Keratinocyte (primary cell): ENCODE measurements at regions not wholly inside any gene's neighbourhood (a gene's known extent, or its start where the extent isn't known, plus 50 kb on each side); places are given as distances from the start of the nearest gene placed in this dataset.

Source experiments
- DNase-seq: peaks from one replicate; pipeline ENCODE4 v3.0.0-alpha.2; 2011; ENCODE audit warnings: low read depth, missing footprints, low spot score
- FAIRE-seq: peaks from 2 replicates; lab custom pipeline; 2011; peaks lifted over from hg19 to GRCh38; lab: Jason Lieb, UNC
- H2AFZ ChIP-seq: 2 replicates; pipeline ENCODE4 v1.6.0; 2012; ENCODE audit warnings: low read length, control low read depth, inconsistent platforms; ENCODE audit not compliant: control insufficient read depth
- H3K27ac ChIP-seq: 2 replicates; pipeline ENCODE4 v1.5.1; 2011; ENCODE audit warnings: low read length; ENCODE audit not compliant: control insufficient read depth, insufficient read depth
- H3K27me3 ChIP-seq: 3 replicates; pipeline ENCODE4 v1.6.0; 2011; ENCODE audit warnings: low read length; ENCODE audit not compliant: control insufficient read depth, insufficient read depth; ENCODE audit errors: extremely low read depth
- H3K36me3 ChIP-seq, 2 experiments: 2 replicates in 1 of 2; 3 replicates in 1 of 2; pipeline ENCODE4 v1.5.1; 2011; ENCODE audit warnings: low read length in 2 of 2, mild to moderate bottlenecking in 1 of 2; ENCODE audit not compliant: control insufficient read depth in 2 of 2, insufficient read depth in 2 of 2; ENCODE audit errors: extremely low read depth in 1 of 2
- H3K4me1 ChIP-seq: 3 replicates; pipeline ENCODE4 v1.5.1; 2011; ENCODE audit warnings: low read length; ENCODE audit not compliant: control insufficient read depth, insufficient read depth; ENCODE audit errors: extremely low read depth
- H3K4me2 ChIP-seq: 3 replicates; pipeline ENCODE4 v1.6.0; 2011; ENCODE audit warnings: low read depth, low read length; ENCODE audit not compliant: control insufficient read depth, insufficient read depth; ENCODE audit errors: extremely low read depth
- H3K4me3 ChIP-seq, 3 experiments: fragments of 200-600 bp in 1 of 3; sonication (generic) in 1 of 3; 2 replicates in 2 of 3; 3 replicates in 1 of 3; pipeline ENCODE4 v1.5.1; 2011 to 2016; ENCODE audit warnings: low read length in 3 of 3, mild to moderate bottlenecking in 3 of 3, control low read depth in 2 of 3, inconsistent platforms in 1 of 3, low read depth in 1 of 3, mixed read lengths in 1 of 3, mixed run types in 1 of 3, moderate library complexity in 1 of 3; ENCODE audit not compliant: control insufficient read depth in 2 of 3, insufficient read depth in 2 of 3; ENCODE audit errors: extremely low read depth in 1 of 3
- H3K79me2 ChIP-seq: 2 replicates; pipeline ENCODE4 v1.6.0; 2012; ENCODE audit warnings: low read length; ENCODE audit not compliant: control insufficient read depth, insufficient read depth
- H3K9ac ChIP-seq: 3 replicates; pipeline ENCODE4 v1.6.0; 2011; ENCODE audit warnings: low read length; ENCODE audit not compliant: control insufficient read depth, insufficient read depth; ENCODE audit errors: extremely low read depth
- H3K9me1 ChIP-seq: 3 replicates; pipeline ENCODE4 v1.6.0; 2011; ENCODE audit warnings: low read length; ENCODE audit not compliant: control insufficient read depth, insufficient read depth; ENCODE audit errors: extremely low read depth
- H3K9me3 ChIP-seq: 2 replicates; pipeline ENCODE4 v1.5.1; 2012; ENCODE audit warnings: low read depth, low read length; ENCODE audit not compliant: control insufficient read depth
- H4K20me1 ChIP-seq: 3 replicates; pipeline ENCODE4 v1.6.0; 2011; ENCODE audit warnings: low read length; ENCODE audit not compliant: control insufficient read depth, insufficient read depth; ENCODE audit errors: extremely low read depth
- EZH2 ChIP-seq: IDR thresholded peaks from one replicate; pipeline ENCODE4 v1.6.1; 2012; ENCODE audit warnings: inconsistent platforms, mild to moderate bottlenecking, low read length, moderate library complexity
- dilution Hi-C: fragments of 300-500 bp; cut with MboI; formaldehyde crosslinking; loops from one replicate; pipeline ENCODE4 v1.7.0; 2020; ENCODE audit warnings: low sequenced_read_pairs; ENCODE audit not compliant: extremely low pct_ligation_motif_present
- TF ChIP-seq, protein P1 (sequence below), 3 experiments: IDR thresholded peaks in 1 of 3; conservative IDR thresholded peaks in 1 of 3; optimal IDR thresholded peaks in 1 of 3; 2 replicates in 2 of 3; 3 replicates in 1 of 3; pipeline versions ENCODE3 to v1.5.1; 2011; ENCODE audit warnings: low read length in 3 of 3, mild to moderate bottlenecking in 3 of 3, moderate library complexity in 2 of 3, control low read depth in 1 of 3, inconsistent platforms in 1 of 3; ENCODE audit not compliant: insufficient read depth in 2 of 3; ENCODE audit errors: extremely low read depth in 1 of 3

DNA sequence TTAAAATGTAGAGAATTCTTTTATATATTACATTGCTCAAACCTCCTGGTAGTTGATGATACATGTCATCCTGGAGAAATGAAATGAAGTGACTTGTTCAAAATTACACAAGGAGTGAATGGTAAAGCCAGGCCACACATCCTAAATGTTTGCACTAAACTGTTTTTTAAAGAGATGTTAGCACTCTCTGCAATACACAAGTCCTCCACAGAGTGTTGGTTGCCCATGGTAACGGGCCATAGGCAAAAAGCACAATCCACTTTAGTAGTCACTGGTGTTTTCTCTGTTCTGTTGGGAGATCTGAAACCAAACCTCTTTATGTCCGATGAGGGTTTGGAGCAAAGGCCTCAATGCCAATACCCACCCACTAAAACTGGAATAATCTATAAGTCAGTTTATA is 907.4 kb downstream of the NTRK3 start:
- H3K79me2 ChIP-seq: no peaks in the 10 kb centered on the region
- H3K27me3 ChIP-seq: no peaks in the 10 kb centered on the region
- H3K9me3 ChIP-seq: no peaks in the 10 kb centered on the region
- H3K9ac ChIP-seq: no peak overlapping the region
- no peak overlapping the region for H3K4me3 ChIP-seq
- no peaks in the 10 kb centered on the region for H3K36me3 ChIP-seq
- no peaks in the 10 kb centered on the region for H4K20me1 ChIP-seq
- TF ChIP-seq, protein P1, sequence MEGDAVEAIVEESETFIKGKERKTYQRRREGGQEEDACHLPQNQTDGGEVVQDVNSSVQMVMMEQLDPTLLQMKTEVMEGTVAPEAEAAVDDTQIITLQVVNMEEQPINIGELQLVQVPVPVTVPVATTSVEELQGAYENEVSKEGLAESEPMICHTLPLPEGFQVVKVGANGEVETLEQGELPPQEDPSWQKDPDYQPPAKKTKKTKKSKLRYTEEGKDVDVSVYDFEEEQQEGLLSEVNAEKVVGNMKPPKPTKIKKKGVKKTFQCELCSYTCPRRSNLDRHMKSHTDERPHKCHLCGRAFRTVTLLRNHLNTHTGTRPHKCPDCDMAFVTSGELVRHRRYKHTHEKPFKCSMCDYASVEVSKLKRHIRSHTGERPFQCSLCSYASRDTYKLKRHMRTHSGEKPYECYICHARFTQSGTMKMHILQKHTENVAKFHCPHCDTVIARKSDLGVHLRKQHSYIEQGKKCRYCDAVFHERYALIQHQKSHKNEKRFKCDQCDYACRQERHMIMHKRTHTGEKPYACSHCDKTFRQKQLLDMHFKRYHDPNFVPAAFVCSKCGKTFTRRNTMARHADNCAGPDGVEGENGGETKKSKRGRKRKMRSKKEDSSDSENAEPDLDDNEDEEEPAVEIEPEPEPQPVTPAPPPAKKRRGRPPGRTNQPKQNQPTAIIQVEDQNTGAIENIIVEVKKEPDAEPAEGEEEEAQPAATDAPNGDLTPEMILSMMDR (optimal IDR thresholded peaks at IDR 0.05 in 1 of 3, IDR thresholded peaks at IDR 0.05 in 1 of 3, conservative IDR thresholded peaks at IDR 0.05 in 1 of 3; ENCODE audit: extremely low read depth in 1 of 3, insufficient read depth in 2 of 3, low read length in 3 of 3): no peak
- no peak for TF ChIP-seq EZH2
- H2AFZ ChIP-seq: no peak overlapping the region
- no peak overlapping the region for H3K27ac ChIP-seq
- dilution Hi-C loops: no loop called here
- H3K4me1 ChIP-seq: peaks cover 6% of the 10 kb centered on the region
- no peak for FAIRE-seq
- no peak for DNase-seq
- no peaks in the 10 kb centered on the region for H3K9me1 ChIP-seq
- H3K4me2 ChIP-seq: no peak overlapping the region

DNA sequence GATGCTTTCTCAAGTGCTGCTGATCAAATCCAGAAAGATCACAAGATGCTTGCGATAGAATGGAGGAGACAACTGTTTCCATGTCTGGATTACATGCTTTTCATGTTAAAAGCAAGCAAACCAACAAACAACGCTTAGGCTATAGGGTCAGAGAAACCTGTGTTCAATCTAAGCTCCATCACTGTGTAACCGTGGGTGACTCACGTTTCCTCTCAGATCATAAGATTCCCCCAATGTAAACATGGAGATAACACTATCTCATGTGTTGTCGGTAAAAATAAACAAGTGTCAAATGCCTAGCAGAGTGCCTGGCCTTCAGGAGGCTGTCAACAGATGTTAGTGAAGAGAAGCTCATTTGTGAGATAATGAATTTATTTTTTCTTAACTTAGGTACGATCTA is 907.8 kb downstream of the NTRK3 start:
- dilution Hi-C loops: no loop called here
- H3K27ac ChIP-seq: no peak overlapping the region
- H3K36me3 ChIP-seq: no peaks in the 10 kb centered on the region
- no peak overlapping the region for H2AFZ ChIP-seq
- no peak for DNase-seq
- no peaks in the 10 kb centered on the region for H3K9me1 ChIP-seq
- H3K4me2 ChIP-seq: no peak overlapping the region
- no peaks in the 10 kb centered on the region for H3K27me3 ChIP-seq
- H3K9ac ChIP-seq: no peak overlapping the region
- no peak for FAIRE-seq
- no peak for TF ChIP-seq EZH2
- TF ChIP-seq, protein P1 (optimal IDR thresholded peaks at IDR 0.05 in 1 of 3, IDR thresholded peaks at IDR 0.05 in 1 of 3, conservative IDR thresholded peaks at IDR 0.05 in 1 of 3; ENCODE audit: extremely low read depth in 1 of 3, insufficient read depth in 2 of 3, low read length in 3 of 3): no peak
- H4K20me1 ChIP-seq: no peaks in the 10 kb centered on the region
- H3K79me2 ChIP-seq: no peaks in the 10 kb centered on the region
- peaks cover 2% of the 10 kb centered on the region for H3K4me1 ChIP-seq
- no peaks in the 10 kb centered on the region for H3K9me3 ChIP-seq
- H3K4me3 ChIP-seq: no peak overlapping the region
